ENCODE measurements at regions not wholly inside any gene's neighbourhood (a gene's known extent, or its start where the extent isn't known, plus 50 kb on each side); places are given as distances from the start of the nearest gene placed in this dataset.
A peak's percentile ranks its signal among the peaks of the same experiment; 100 is the strongest.

DNA sequence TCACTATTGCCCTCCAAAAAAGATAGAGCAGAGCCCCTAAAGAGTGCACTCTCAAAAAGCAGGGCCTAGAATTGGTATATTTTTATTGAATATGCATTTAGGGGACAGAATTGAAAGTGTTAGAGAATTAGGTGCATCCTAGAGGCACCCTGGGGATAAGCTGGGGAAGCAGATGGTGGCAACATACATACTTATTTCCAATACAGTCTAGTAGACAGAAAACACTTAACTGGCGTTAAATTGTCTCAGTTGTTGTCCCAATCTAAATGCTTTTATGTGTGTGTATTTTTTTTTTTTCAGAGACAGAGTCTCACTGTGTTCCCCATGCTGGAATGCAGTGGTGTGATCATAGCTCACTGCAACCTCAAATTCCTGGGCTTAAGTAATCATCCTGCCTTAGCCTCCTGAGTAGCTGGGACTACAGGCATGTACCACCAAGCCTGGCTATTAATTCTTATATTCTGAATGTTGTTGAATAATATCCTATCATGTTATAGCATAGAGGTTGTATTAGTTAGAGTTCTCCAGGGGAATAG, 481.8 kb downstream of the GRXCR1 start:
- TF ChIP-seq, protein P1, sequence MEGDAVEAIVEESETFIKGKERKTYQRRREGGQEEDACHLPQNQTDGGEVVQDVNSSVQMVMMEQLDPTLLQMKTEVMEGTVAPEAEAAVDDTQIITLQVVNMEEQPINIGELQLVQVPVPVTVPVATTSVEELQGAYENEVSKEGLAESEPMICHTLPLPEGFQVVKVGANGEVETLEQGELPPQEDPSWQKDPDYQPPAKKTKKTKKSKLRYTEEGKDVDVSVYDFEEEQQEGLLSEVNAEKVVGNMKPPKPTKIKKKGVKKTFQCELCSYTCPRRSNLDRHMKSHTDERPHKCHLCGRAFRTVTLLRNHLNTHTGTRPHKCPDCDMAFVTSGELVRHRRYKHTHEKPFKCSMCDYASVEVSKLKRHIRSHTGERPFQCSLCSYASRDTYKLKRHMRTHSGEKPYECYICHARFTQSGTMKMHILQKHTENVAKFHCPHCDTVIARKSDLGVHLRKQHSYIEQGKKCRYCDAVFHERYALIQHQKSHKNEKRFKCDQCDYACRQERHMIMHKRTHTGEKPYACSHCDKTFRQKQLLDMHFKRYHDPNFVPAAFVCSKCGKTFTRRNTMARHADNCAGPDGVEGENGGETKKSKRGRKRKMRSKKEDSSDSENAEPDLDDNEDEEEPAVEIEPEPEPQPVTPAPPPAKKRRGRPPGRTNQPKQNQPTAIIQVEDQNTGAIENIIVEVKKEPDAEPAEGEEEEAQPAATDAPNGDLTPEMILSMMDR (IDR thresholded peaks at IDR 0.05; ENCODE audit: partially characterized antibody, unreplicated experiment) = no peak
- H3K9me3 Mint-ChIP-seq (ENCODE audit: unreplicated experiment) = no peaks in the 10 kb centered on the region
- no peaks in the 10 kb centered on the region for H3K36me3 Mint-ChIP-seq (ENCODE audit: unreplicated experiment)
- H3K27me3 Mint-ChIP-seq (ENCODE audit: unreplicated experiment) = no peaks in the 10 kb centered on the region
- no peak for DNase-seq
- no peak overlapping the region for H3K27ac Mint-ChIP-seq (ENCODE audit: unreplicated experiment)
- no peak overlapping the region for H3K4me3 Mint-ChIP-seq (ENCODE audit: unreplicated experiment)
- no peaks in the 10 kb centered on the region for H3K4me1 Mint-ChIP-seq (ENCODE audit: low read depth, unreplicated experiment)

DNA sequence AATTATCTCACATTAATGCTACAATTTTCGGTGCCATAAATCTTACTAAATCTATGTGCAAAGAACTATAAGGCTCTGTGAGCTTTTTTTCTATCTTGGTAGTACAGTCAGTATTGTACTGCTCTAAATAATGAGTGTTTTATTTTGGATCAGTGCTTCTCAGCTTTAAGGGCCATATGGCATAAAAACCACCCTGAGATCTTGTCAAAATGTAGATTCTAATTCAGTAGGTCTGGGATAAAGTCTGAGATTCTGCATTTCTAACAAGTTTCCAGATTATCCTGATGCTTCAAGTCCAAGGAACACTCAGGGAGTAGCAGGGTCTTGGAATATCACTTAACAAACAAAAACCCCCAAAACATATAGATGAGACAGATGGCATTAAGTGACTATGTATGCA, 486.5 kb downstream of the GRXCR1 start:
- no peaks in the 10 kb centered on the region for H3K9me3 Mint-ChIP-seq (ENCODE audit: unreplicated experiment)
- no peak overlapping the region for H3K4me3 Mint-ChIP-seq (ENCODE audit: unreplicated experiment)
- H3K27me3 Mint-ChIP-seq (ENCODE audit: unreplicated experiment) = no peaks in the 10 kb centered on the region
- peaks cover 5% of the 10 kb centered on the region for H3K4me1 Mint-ChIP-seq (ENCODE audit: low read depth, unreplicated experiment)
- TF ChIP-seq, protein P1 (IDR thresholded peaks at IDR 0.05; ENCODE audit: partially characterized antibody, unreplicated experiment) = no peak
- DNase-seq = no peak
- no peaks in the 10 kb centered on the region for H3K36me3 Mint-ChIP-seq (ENCODE audit: unreplicated experiment)
- H3K27ac Mint-ChIP-seq (ENCODE audit: unreplicated experiment) = no peak overlapping the region

DNA sequence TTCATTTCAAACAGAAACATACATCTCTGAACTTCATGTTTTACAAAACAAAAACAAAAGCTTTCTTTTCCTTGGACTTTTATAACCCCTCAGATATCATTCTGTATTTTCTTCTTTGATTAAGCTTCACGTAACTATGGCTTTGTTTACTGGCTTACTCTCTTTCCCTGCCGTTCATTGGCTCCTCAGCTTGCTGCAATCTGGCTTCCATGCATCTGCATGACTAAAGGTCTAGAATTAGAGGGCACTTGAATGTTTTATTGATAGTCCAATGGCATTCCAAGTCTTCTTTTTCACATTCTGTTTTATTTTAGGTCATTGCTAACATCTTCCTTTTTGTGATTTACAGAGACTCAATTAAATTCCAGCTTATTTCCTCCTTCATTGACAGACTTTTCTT, 487.6 kb downstream of the GRXCR1 start:
- H3K27ac Mint-ChIP-seq (ENCODE audit: unreplicated experiment) = peak overlapping the region; percentile 31
- no peak overlapping the region for H3K4me3 Mint-ChIP-seq (ENCODE audit: unreplicated experiment)
- no peak for DNase-seq
- H3K9me3 Mint-ChIP-seq (ENCODE audit: unreplicated experiment) = no peaks in the 10 kb centered on the region
- TF ChIP-seq, protein P1 (IDR thresholded peaks at IDR 0.05; ENCODE audit: partially characterized antibody, unreplicated experiment) = no peak
- no peaks in the 10 kb centered on the region for H3K36me3 Mint-ChIP-seq (ENCODE audit: unreplicated experiment)
- no peaks in the 10 kb centered on the region for H3K27me3 Mint-ChIP-seq (ENCODE audit: unreplicated experiment)
- peaks cover 5% of the 10 kb centered on the region for H3K4me1 Mint-ChIP-seq (ENCODE audit: low read depth, unreplicated experiment)

DNA sequence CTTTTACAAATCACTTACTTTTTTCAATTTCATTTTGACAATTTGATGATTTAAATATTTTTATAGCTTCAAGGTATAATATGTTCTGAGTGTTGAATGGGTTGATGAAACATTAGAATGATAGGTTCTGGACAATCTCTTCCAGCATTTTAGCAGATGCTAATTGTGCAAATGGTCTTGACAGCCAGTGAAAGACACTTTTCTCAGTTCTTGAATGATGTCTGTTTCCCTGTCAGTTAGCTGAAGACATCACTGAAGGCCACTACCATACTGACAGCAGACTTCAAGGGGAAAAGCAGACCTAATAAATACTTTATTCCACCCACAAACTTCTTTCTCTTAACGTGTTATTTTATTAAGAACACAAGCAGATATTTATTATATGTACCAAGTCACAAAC, 498.6 kb downstream of the GRXCR1 start:
- H3K36me3 Mint-ChIP-seq (ENCODE audit: unreplicated experiment) = no peaks in the 10 kb centered on the region
- H3K27ac Mint-ChIP-seq (ENCODE audit: unreplicated experiment) = no peak overlapping the region
- no peaks in the 10 kb centered on the region for H3K27me3 Mint-ChIP-seq (ENCODE audit: unreplicated experiment)
- H3K4me3 Mint-ChIP-seq (ENCODE audit: unreplicated experiment) = no peak overlapping the region
- TF ChIP-seq, protein P1 (IDR thresholded peaks at IDR 0.05; ENCODE audit: partially characterized antibody, unreplicated experiment) = no peak
- no peaks in the 10 kb centered on the region for H3K9me3 Mint-ChIP-seq (ENCODE audit: unreplicated experiment)
- no peak for DNase-seq
- H3K4me1 Mint-ChIP-seq (ENCODE audit: low read depth, unreplicated experiment) = no peaks in the 10 kb centered on the region

DNA sequence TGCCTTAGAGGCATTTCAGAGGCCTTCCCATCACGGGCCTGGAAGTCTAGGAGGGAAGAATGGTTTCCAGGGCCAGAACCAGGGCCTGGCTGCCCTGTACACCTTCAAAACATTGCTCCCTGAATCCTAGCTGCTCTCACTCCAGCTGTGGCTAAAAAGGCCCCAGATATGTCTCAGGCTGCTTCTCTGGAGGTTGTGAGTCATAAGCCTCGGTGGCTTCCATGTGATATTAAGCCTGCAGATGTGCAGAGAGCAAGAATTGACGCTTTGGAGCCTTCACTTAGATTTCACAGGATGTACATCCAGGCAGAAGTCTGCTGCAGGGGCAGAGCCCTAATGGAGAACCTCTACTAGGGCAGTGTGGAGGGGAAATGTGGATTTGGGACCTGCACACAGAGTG, 502.5 kb downstream of the GRXCR1 start:
- Mint-ChIP-seq H3K4me1 (ENCODE audit: low read depth, unreplicated experiment) (no peaks in the 10 kb centered on the region), H3K4me3 (ENCODE audit: unreplicated experiment) (no peak overlapping the region), H3K27ac (ENCODE audit: unreplicated experiment) (no peak overlapping the region), H3K36me3 (ENCODE audit: unreplicated experiment) (no peaks in the 10 kb centered on the region), H3K9me3 (ENCODE audit: unreplicated experiment) (no peaks in the 10 kb centered on the region), H3K27me3 (ENCODE audit: unreplicated experiment) (no peaks in the 10 kb centered on the region)
- TF ChIP-seq, protein P1 (IDR thresholded peaks at IDR 0.05; ENCODE audit: partially characterized antibody, unreplicated experiment) = no peak
- DNase-seq = no peak
